GM10266 (cell line): ENCODE measurements at regions not wholly inside any gene's neighbourhood (a gene's known extent, or its start where the extent isn't known, plus 50 kb on each side); places are given as distances from the start of the nearest gene placed in this dataset.

Experiments
- DNase-seq: peaks from one replicate; pipeline ENCODE4 v3.0.0; 2012; ENCODE audit errors: extremely low spot score
- TF ChIP-seq, protein P1 (sequence below): IDR thresholded peaks from 2 replicates; pipeline ENCODE4 v1.5.1; 2012; ENCODE audit warnings: mild to moderate bottlenecking, low read depth; ENCODE audit not compliant: control insufficient read depth, insufficient read depth; ENCODE audit errors: missing control alignments

DNA sequence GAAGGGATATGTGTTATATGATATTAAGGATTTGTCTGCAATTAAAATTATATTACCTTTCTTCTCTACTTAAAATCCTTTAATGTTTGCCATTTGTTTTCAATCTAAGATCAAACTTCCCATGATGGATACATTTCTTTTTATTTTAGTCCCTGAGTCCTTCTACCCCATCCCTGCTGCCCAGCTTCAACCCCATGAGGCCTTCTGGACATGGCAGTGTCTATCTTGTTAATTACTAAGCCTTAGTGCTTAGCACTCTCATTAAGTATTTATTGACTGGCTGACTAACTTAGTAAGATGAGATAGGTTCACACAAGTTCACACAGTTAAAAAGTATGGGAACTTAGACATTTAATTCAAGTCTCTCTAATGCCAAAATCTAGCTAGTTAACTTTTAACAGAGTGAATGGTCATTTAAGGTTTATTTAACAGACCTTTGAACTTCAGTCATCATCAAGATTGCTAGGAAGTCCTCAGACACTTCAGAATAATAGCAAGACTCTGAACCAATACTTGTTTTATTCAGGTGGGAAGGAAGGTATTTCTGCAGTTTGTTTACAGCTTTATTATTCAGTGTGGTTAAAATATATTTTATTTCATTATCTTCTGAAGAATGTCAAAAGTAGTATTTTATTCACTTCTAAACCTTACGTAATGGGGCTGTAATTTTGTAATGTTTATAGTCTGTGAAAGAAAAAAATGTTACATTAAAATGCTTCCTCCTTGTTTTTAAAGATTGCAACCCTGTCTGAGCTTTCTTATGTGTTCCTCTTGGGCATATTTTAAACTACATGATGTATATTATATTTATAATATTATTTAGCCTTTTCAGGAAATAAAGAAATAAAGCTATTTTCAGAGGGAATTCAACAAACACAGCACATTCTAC, 848.9 kb downstream of the REEP3 start:
- TF ChIP-seq, protein P1, sequence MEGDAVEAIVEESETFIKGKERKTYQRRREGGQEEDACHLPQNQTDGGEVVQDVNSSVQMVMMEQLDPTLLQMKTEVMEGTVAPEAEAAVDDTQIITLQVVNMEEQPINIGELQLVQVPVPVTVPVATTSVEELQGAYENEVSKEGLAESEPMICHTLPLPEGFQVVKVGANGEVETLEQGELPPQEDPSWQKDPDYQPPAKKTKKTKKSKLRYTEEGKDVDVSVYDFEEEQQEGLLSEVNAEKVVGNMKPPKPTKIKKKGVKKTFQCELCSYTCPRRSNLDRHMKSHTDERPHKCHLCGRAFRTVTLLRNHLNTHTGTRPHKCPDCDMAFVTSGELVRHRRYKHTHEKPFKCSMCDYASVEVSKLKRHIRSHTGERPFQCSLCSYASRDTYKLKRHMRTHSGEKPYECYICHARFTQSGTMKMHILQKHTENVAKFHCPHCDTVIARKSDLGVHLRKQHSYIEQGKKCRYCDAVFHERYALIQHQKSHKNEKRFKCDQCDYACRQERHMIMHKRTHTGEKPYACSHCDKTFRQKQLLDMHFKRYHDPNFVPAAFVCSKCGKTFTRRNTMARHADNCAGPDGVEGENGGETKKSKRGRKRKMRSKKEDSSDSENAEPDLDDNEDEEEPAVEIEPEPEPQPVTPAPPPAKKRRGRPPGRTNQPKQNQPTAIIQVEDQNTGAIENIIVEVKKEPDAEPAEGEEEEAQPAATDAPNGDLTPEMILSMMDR, result no peak
- DNase-seq, result no peak

DNA sequence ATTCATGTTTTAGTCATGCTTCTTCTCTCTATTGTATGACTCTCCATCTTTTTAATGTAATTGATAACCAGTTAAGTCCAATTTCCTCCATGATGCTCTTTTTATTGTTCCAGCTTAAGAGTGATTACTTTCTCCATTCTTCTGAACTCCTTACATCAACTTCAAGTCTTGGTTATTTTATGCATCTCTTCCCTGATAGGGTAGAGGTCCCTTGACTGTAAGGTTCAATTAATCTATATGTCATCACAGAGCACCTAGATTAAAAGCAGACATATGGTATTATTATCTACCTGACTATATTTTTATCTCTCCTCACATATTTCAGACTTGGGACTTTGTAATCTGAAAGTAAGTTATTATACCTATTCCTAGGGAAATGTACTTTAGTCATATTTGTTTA, 853.1 kb downstream of the REEP3 start:
- TF ChIP-seq, protein P1, result no peak
- no peak for DNase-seq

DNA sequence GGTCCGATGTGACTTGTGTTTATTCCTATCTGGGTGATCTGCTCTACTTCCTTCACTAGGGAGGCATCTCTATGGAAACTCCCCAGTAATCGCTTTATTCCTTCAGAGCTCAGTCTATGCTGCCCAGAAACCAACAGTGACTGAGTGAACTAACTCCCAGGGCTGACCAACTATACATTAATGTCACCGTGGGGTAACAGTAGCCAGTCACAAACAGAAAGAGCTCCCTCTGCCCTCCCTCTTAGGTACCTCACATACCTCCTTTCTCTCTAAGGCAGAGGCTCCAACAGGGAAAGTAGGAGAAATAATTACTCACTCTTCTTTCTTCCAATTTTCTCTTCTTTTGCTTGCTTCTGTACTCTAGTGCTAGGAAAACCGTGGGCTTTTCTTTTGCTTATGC, 855.0 kb downstream of the REEP3 start:
- no peak for DNase-seq
- TF ChIP-seq, protein P1, result no peak

DNA sequence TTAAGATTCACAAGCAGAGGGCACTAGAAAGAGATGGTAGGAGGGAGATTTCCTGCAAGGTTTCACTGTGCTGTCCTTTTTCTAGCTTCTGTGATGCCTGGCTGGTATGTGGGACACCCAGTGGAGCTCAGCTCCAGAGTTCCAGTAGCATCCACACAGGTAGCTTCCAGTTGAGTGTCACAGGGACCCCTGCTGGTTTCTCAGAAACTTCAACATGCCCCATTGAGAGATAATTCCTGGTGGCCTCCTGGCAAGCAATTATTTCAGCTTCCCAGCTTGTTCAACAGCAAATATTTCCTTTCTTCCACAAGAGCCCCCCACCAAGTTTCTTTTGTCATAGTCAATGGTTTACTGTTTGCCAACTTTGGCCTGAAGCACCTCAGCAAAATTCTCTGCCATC, 858.7 kb downstream of the REEP3 start:
- peak; percentile 8 for DNase-seq
- TF ChIP-seq, protein P1, result no peak

DNA sequence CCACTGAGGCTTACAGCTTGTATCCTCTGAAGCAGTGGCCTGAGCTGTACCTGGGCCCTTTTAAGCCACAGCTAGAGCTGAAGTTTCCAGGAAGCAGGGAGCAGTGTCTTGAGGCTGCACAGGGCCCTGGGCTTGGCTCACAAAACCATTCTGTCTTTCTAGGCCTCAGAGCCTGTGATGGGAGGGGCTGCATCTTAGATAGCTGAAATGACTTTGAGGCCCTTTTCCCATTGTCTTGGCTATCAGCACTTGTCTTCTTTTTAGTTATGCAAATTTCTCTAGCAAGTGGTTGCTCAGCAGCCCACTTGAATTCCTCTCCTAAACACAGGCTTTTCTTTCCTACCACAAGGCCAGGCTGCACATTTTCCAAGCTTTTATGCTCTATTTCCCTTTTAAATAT, 864.2 kb downstream of the REEP3 start:
- no peak for DNase-seq
- TF ChIP-seq, protein P1, result no peak

DNA sequence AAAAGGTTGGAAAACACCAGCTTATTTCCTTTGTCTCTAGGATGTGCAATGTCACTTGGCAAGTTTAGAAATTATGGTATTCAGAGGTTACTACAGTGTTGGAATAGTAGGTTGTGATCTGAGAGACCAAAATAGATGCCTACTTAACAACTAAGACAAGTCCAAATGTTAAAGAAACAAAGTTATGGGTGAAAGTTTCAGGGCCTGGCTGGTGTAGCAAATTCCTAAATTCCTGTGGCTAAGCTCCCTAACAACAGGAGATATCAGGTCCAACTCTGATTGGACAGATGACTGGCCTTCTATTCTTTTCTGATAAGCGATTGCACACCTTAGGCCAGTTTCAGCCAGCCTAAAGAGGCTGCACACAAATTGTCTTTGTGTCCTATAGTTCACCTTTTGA, 873.5 kb downstream of the REEP3 start:
- TF ChIP-seq, protein P1, result no peak
- no peak for DNase-seq

DNA sequence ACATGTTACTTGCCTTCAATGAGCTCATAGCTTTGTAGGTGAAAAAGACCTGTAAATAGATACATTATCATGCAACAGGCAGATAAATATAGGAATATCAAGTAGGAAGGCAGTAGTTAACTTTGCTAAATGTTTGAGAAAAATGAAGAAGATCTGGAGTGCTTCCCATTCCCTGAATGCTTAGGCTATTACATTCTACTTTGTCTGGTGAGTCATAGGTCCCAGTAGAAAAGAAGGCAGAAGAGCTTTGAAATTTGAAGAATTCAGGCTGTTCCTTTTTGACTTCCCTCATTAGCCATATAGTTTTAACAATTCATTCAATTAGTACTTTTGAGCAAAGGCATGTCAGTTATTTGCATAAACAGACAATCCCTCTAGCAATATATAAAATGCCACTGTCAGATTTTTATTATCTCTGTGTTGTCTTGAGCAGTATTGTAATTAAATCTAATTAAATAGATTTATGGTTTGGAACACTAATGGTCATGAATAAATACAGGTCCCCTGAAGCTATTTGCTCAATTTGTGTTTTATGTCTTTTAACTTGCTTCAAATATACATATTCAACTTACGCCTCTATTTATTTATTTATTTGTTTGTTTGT, 875.0 kb downstream of the REEP3 start:
- TF ChIP-seq, protein P1, result no peak
- no peak for DNase-seq
